ENCODE measurements at regions not wholly inside any gene's neighbourhood (a gene's known extent, or its start where the extent isn't known, plus 50 kb on each side); places are given as distances from the start of the nearest gene placed in this dataset.

DNA sequence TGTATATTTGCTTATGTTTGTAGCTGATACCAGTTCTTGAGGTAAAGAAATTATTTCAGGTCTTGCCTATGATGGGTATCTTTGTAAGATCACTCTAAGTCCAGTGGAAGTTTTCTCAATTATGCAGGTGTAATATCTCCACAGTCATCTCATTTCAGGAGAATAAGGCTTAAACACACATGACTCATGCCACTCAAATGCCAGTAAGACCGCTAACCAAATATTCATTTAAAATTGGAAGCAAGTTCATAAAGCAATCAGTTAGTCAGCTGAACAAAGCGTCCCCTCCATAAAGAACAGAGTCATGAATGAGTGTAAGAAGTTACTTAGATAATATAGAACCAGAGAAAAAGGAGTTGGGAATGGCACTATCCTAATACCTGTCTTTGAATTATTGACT, 248.7 kb downstream of the LURAP1L start (continued):
- TF ChIP-seq, protein P1, sequence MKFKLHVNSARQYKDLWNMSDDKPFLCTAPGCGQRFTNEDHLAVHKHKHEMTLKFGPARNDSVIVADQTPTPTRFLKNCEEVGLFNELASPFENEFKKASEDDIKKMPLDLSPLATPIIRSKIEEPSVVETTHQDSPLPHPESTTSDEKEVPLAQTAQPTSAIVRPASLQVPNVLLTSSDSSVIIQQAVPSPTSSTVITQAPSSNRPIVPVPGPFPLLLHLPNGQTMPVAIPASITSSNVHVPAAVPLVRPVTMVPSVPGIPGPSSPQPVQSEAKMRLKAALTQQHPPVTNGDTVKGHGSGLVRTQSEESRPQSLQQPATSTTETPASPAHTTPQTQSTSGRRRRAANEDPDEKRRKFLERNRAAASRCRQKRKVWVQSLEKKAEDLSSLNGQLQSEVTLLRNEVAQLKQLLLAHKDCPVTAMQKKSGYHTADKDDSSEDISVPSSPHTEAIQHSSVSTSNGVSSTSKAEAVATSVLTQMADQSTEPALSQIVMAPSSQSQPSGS (CRISPR knock-in tag; IDR thresholded peaks at IDR 0.05; ENCODE audit: borderline replicate concordance, low read depth): no peak
- TF ChIP-seq TP53 (CRISPR knock-in tag; IDR thresholded peaks at IDR 0.05): no peak
- TF ChIP-seq, protein P2, sequence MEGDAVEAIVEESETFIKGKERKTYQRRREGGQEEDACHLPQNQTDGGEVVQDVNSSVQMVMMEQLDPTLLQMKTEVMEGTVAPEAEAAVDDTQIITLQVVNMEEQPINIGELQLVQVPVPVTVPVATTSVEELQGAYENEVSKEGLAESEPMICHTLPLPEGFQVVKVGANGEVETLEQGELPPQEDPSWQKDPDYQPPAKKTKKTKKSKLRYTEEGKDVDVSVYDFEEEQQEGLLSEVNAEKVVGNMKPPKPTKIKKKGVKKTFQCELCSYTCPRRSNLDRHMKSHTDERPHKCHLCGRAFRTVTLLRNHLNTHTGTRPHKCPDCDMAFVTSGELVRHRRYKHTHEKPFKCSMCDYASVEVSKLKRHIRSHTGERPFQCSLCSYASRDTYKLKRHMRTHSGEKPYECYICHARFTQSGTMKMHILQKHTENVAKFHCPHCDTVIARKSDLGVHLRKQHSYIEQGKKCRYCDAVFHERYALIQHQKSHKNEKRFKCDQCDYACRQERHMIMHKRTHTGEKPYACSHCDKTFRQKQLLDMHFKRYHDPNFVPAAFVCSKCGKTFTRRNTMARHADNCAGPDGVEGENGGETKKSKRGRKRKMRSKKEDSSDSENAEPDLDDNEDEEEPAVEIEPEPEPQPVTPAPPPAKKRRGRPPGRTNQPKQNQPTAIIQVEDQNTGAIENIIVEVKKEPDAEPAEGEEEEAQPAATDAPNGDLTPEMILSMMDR (IDR thresholded peaks at IDR 0.05): no peak
- no peak for TF ChIP-seq ZNF416 (CRISPR knock-in tag; IDR thresholded peaks at IDR 0.05)
- no peak for TF ChIP-seq SOX15 (CRISPR knock-in tag; IDR thresholded peaks at IDR 0.05)

DNA sequence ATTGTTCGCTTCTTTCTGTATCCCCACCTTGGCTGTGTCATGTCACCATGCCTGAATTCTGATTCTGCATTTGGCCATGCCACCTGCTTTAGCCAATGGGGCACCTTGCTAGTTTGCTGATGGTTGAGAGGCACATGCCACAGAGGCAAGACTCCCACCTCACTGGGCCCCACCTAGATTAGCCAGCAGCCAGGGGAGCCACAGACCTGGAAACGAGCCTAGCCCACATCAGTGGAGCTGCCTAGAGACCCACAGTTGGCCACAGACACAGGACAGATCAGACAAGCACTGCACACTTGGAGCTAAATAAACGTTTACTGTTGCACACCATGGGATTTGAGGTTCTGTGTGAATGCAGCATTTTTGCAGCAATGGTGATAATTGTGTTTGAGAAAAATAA, 252.1 kb downstream of the LURAP1L start:
- no peaks in the 10 kb centered on the region for H3K36me3 Mint-ChIP-seq
- no peak overlapping the region for H3K27ac Mint-ChIP-seq
- DNase-seq (ENCODE audit: low spot score) (no peak), ATAC-seq (no peak)
- H3K4me1 Mint-ChIP-seq: peaks cover 12% of the 10 kb centered on the region
- TF ChIP-seq, protein P3, sequence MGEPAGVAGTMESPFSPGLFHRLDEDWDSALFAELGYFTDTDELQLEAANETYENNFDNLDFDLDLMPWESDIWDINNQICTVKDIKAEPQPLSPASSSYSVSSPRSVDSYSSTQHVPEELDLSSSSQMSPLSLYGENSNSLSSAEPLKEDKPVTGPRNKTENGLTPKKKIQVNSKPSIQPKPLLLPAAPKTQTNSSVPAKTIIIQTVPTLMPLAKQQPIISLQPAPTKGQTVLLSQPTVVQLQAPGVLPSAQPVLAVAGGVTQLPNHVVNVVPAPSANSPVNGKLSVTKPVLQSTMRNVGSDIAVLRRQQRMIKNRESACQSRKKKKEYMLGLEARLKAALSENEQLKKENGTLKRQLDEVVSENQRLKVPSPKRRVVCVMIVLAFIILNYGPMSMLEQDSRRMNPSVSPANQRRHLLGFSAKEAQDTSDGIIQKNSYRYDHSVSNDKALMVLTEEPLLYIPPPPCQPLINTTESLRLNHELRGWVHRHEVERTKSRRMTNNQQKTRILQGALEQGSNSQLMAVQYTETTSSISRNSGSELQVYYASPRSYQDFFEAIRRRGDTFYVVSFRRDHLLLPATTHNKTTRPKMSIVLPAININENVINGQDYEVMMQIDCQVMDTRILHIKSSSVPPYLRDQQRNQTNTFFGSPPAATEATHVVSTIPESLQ (CRISPR knock-in tag; IDR thresholded peaks at IDR 0.05): no peak
- no peak for TF ChIP-seq OVOL2 (CRISPR knock-in tag; IDR thresholded peaks at IDR 0.05; ENCODE audit: borderline replicate concordance)
- TF ChIP-seq GRHL2 (CRISPR knock-in tag; IDR thresholded peaks at IDR 0.05; ENCODE audit: insufficient replicate concordance, severe bottlenecking): no peak
- TF ChIP-seq TEAD1 (CRISPR knock-in tag; IDR thresholded peaks at IDR 0.05): no peak
- TF ChIP-seq ZNF671 (CRISPR knock-in tag; IDR thresholded peaks at IDR 0.05): no peak
- TF ChIP-seq TCF7 (CRISPR knock-in tag; IDR thresholded peaks at IDR 0.05; ENCODE audit: low read depth): no peak
- no peak for TF ChIP-seq NFYB (CRISPR knock-in tag; conservative IDR thresholded peaks at IDR 0.05; ENCODE audit: low read depth)
- TF ChIP-seq EMX1 (CRISPR knock-in tag; IDR thresholded peaks at IDR 0.05): no peak
- TF ChIP-seq, protein P4, sequence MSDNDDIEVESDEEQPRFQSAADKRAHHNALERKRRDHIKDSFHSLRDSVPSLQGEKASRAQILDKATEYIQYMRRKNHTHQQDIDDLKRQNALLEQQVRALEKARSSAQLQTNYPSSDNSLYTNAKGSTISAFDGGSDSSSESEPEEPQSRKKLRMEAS (CRISPR knock-in tag; IDR thresholded peaks at IDR 0.05): no peak
- TF ChIP-seq, protein P5, sequence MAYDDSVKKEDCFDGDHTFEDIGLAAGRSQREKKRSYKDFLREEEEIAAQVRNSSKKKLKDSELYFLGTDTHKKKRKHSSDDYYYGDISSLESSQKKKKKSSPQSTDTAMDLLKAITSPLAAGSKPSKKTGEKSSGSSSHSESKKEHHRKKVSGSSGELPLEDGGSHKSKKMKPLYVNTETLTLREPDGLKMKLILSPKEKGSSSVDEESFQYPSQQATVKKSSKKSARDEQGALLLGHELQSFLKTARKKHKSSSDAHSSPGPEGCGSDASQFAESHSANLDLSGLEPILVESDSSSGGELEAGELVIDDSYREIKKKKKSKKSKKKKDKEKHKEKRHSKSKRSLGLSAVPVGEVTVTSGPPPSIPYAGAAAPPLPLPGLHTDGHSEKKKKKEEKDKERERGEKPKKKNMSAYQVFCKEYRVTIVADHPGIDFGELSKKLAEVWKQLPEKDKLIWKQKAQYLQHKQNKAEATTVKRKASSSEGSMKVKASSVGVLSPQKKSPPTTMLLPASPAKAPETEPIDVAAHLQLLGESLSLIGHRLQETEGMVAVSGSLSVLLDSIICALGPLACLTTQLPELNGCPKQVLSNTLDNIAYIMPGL (CRISPR knock-in tag; IDR thresholded peaks at IDR 0.05): no peak
- TF ChIP-seq FOXK1 (CRISPR knock-in tag; IDR thresholded peaks at IDR 0.05): no peak
- TF ChIP-seq, protein P6, sequence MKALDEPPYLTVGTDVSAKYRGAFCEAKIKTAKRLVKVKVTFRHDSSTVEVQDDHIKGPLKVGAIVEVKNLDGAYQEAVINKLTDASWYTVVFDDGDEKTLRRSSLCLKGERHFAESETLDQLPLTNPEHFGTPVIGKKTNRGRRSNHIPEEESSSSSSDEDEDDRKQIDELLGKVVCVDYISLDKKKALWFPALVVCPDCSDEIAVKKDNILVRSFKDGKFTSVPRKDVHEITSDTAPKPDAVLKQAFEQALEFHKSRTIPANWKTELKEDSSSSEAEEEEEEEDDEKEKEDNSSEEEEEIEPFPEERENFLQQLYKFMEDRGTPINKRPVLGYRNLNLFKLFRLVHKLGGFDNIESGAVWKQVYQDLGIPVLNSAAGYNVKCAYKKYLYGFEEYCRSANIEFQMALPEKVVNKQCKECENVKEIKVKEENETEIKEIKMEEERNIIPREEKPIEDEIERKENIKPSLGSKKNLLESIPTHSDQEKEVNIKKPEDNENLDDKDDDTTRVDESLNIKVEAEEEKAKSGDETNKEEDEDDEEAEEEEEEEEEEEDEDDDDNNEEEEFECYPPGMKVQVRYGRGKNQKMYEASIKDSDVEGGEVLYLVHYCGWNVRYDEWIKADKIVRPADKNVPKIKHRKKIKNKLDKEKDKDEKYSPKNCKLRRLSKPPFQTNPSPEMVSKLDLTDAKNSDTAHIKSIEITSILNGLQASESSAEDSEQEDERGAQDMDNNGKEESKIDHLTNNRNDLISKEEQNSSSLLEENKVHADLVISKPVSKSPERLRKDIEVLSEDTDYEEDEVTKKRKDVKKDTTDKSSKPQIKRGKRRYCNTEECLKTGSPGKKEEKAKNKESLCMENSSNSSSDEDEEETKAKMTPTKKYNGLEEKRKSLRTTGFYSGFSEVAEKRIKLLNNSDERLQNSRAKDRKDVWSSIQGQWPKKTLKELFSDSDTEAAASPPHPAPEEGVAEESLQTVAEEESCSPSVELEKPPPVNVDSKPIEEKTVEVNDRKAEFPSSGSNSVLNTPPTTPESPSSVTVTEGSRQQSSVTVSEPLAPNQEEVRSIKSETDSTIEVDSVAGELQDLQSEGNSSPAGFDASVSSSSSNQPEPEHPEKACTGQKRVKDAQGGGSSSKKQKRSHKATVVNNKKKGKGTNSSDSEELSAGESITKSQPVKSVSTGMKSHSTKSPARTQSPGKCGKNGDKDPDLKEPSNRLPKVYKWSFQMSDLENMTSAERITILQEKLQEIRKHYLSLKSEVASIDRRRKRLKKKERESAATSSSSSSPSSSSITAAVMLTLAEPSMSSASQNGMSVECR (CRISPR knock-in tag; IDR thresholded peaks at IDR 0.05; ENCODE audit: borderline replicate concordance): no peak
- no peak for TF ChIP-seq SP1 (CRISPR knock-in tag; conservative IDR thresholded peaks at IDR 0.05)
- TF ChIP-seq TP53 (CRISPR knock-in tag; IDR thresholded peaks at IDR 0.05): no peak
- TF ChIP-seq CBFB (CRISPR knock-in tag; IDR thresholded peaks at IDR 0.05; ENCODE audit: low read depth): no peak
- no peak for TF ChIP-seq NR3C1 (CRISPR knock-in tag; conservative IDR thresholded peaks at IDR 0.05; ENCODE audit: low read depth)
- TF ChIP-seq, protein P7, sequence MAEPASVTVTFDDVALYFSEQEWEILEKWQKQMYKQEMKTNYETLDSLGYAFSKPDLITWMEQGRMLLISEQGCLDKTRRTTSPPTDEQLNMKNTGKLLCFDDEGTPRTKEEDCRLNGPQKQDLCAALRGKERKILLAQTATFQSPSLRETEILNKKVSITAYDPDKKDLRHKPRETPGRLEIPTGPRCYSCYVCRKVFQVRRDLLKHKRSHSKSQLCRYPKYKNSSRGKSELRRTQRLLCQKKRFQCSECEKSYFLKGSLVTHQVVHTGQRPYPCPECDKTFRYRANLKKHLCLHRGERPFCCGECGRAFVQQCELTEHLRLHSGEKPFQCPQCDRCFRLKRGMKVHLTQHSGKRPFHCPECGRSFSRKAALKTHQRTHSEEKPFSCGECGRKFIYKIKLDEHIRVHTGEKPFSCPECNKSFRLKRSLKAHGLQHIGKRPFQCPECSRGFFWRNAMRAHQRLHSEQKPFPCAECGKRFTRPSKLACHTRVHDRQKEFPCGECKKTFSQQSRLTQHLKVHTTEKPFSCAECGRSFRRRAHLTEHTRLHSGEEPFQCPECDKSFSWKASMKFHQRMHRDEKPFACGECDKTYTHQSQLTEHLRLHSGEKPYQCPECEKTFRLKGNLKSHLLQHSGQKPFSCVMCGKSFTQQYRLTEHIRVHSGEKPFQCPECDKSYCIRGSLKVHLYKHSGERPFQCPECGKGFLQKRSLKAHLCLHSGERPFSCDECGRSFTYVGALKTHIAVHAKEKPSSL (CRISPR knock-in tag; conservative IDR thresholded peaks at IDR 0.05): no peak
- no peak for TF ChIP-seq NFATC4 (CRISPR knock-in tag; IDR thresholded peaks at IDR 0.05)
- no peak for TF ChIP-seq ELF4 (CRISPR knock-in tag; IDR thresholded peaks at IDR 0.05; ENCODE audit: low read depth)
- ChIA-PET POLR2A (no interaction called here), CTCF (no interaction called here)
- peaks cover 7% of the 10 kb centered on the region for H3K9me3 Mint-ChIP-seq
- H3K4me3 Mint-ChIP-seq: no peak overlapping the region
- peaks cover 6% of the 10 kb centered on the region for H3K27me3 Mint-ChIP-seq (ENCODE audit: low read depth)

Data from WTC11 (cell line).